Stomach (tissue), 4 donors: ENCODE measurements at regions not wholly inside any gene's neighbourhood (a gene's known extent, or its start where the extent isn't known, plus 50 kb on each side); places are given as distances from the start of the nearest gene placed in this dataset.

Experiments
- EP300 ChIP-seq: sonication (generic); formaldehyde crosslinking; IDR thresholded peaks from one replicate; pipeline ENCODE4 v1.6.1; 2017; ENCODE audit warnings: antibody characterized with exemption
- POLR2A ChIP-seq, 4 donors: fragments of 450-650 bp; IDR thresholded peaks; one replicate each; pipeline ENCODE4 v1.6.1; 2016; ENCODE audit warnings: antibody characterized with exemption in 4 of 4, control low read depth in 2 of 4, mild to moderate bottlenecking in 1 of 4, moderate library complexity in 1 of 4
- POLR2AphosphoS5 ChIP-seq, 3 donors: sonication (generic); formaldehyde crosslinking; IDR thresholded peaks; one replicate each; pipeline ENCODE4 v1.6.1; 2016; ENCODE audit warnings: antibody characterized with exemption in 3 of 3
- TF ChIP-seq, protein P1 (sequence below), 7 experiments: fragments of 450-650 bp in 4 of 7; fragments of 200-600 bp in 3 of 7; sonication (generic) in 3 of 7; IDR thresholded peaks; one replicate each; pipeline ENCODE4 v1.5.1; 2016 to 2019; ENCODE audit warnings: antibody characterized with exemption in 7 of 7, control low read depth in 2 of 7, mild to moderate bottlenecking in 1 of 7

DNA sequence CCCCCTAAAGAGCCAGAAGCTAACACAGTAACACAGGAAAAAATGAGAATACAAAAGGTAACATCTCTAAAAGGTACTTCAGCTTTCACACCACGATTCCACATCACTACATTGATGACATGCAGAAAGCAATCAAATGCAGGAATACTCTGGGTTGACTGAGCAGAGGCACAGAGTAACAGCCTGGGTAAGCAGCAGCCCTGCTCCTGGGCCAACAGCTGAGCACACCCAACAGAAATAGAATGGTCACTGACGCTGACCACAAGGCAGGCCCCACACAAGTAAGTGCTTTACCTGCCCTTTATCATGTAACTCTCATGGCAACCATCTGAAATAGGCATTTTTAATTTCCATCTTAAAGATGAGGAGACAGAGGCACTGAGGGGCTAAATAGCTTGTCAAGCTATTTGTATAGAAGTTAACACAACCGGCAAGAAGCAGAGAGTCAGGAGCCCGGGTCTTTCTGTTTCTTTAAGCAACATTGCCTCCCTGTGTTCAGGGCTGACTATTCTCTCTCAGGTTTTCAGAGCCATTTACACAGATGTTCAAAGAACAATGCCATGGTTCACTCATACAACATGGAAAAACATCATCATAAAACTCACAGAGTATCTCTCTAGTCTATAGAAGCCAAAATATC is 168.9 kb downstream of the ZNF674 start:
- TF ChIP-seq, protein P1, sequence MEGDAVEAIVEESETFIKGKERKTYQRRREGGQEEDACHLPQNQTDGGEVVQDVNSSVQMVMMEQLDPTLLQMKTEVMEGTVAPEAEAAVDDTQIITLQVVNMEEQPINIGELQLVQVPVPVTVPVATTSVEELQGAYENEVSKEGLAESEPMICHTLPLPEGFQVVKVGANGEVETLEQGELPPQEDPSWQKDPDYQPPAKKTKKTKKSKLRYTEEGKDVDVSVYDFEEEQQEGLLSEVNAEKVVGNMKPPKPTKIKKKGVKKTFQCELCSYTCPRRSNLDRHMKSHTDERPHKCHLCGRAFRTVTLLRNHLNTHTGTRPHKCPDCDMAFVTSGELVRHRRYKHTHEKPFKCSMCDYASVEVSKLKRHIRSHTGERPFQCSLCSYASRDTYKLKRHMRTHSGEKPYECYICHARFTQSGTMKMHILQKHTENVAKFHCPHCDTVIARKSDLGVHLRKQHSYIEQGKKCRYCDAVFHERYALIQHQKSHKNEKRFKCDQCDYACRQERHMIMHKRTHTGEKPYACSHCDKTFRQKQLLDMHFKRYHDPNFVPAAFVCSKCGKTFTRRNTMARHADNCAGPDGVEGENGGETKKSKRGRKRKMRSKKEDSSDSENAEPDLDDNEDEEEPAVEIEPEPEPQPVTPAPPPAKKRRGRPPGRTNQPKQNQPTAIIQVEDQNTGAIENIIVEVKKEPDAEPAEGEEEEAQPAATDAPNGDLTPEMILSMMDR (IDR thresholded peaks at IDR 0.05), result peak in 2 of 7 experiments; percentile 14 to 20
- no peak for TF ChIP-seq POLR2A (IDR thresholded peaks at IDR 0.05)
- no peak for TF ChIP-seq EP300
- TF ChIP-seq POLR2AphosphoS5 (IDR thresholded peaks at IDR 0.05), result no peak
